Rectal smooth muscle tissue (tissue), 1 donor: ENCODE measurements at regions not wholly inside any gene's neighbourhood (a gene's known extent, or its start where the extent isn't known, plus 50 kb on each side); places are given as distances from the start of the nearest gene placed in this dataset.

Source experiments
- H3K27ac ChIP-seq: one replicate; pipeline ENCODE4 v1.7.0; 2013; ENCODE audit warnings: low read depth, low read length, inconsistent platforms
- H3K27me3 ChIP-seq: one replicate; pipeline ENCODE4 v1.7.0; 2013; ENCODE audit warnings: low read length; ENCODE audit not compliant: control insufficient read depth, insufficient read depth
- H3K36me3 ChIP-seq: one replicate; pipeline ENCODE4 v1.7.0; 2013; ENCODE audit warnings: low read length; ENCODE audit not compliant: control insufficient read depth, insufficient read depth
- H3K4me1 ChIP-seq: one replicate; pipeline ENCODE4 v1.7.0; 2013; ENCODE audit warnings: low read length; ENCODE audit not compliant: control insufficient read depth, insufficient read depth
- H3K4me3 ChIP-seq: one replicate; pipeline ENCODE4 v1.7.0; 2013; ENCODE audit warnings: low read length
- H3K9ac ChIP-seq: one replicate; pipeline ENCODE4 v1.7.0; 2013; ENCODE audit warnings: low read length

- Histone ChIP-seq H3K4me1 (no peaks in the 10 kb centered on the region), H3K27ac (no peak overlapping the region), H3K4me3 (no peak overlapping the region), H3K27me3 (no peaks in the 10 kb centered on the region), H3K9ac (no peak overlapping the region), H3K36me3 (no peaks in the 10 kb centered on the region)
These were observed 360.1 kb downstream of the TNS3 start for GRCh38 chr7:47221826-47222225.

GRCh38 chr7:47218378-47219176 lies 363.3 kb downstream of the TNS3 start:
- Histone ChIP-seq H3K4me1 (peaks cover 5% of the 10 kb centered on the region), H3K27me3 (no peaks in the 10 kb centered on the region), H3K27ac (no peak overlapping the region), H3K4me3 (no peak overlapping the region), H3K36me3 (no peaks in the 10 kb centered on the region), H3K9ac (no peak overlapping the region)

GRCh38 chr7:47217570-47218360 lies 364.1 kb downstream of the TNS3 start:
- Histone ChIP-seq H3K4me1 (peaks cover 5% of the 10 kb centered on the region), H3K36me3 (no peaks in the 10 kb centered on the region), H3K27me3 (no peaks in the 10 kb centered on the region), H3K9ac (no peak overlapping the region), H3K4me3 (no peak overlapping the region), H3K27ac (no peak overlapping the region)

- H3K27me3 ChIP-seq: no peaks in the 10 kb centered on the region
- H3K4me1 ChIP-seq: peaks cover 6% of the 10 kb centered on the region
- no peaks in the 10 kb centered on the region for H3K36me3 ChIP-seq
- H3K27ac ChIP-seq: no peak overlapping the region
- no peak overlapping the region for H3K9ac ChIP-seq
- H3K4me3 ChIP-seq: no peak overlapping the region
These were observed 364.8 kb downstream of the TNS3 start for GRCh38 chr7:47217086-47217485.

- peaks cover 7% of the 10 kb centered on the region for H3K4me1 ChIP-seq
- no peak overlapping the region for H3K9ac ChIP-seq
- no peaks in the 10 kb centered on the region for H3K27me3 ChIP-seq
- no peak overlapping the region for H3K4me3 ChIP-seq
- no peaks in the 10 kb centered on the region for H3K36me3 ChIP-seq
- H3K27ac ChIP-seq: no peak overlapping the region
These were observed 365.5 kb downstream of the TNS3 start for GRCh38 chr7:47216439-47216838.

GRCh38 chr7:47215640-47216039 lies 366.3 kb downstream of the TNS3 start:
- H3K27ac ChIP-seq: peak overlapping the region; percentile 50
- no peak overlapping the region for H3K4me3 ChIP-seq
- H3K27me3 ChIP-seq: no peaks in the 10 kb centered on the region
- H3K36me3 ChIP-seq: no peaks in the 10 kb centered on the region
- H3K9ac ChIP-seq: no peak overlapping the region
- peaks cover 7% of the 10 kb centered on the region for H3K4me1 ChIP-seq

- Histone ChIP-seq H3K9ac (no peak overlapping the region), H3K27me3 (no peaks in the 10 kb centered on the region), H3K27ac (peak overlapping the region; percentile 50), H3K36me3 (no peaks in the 10 kb centered on the region), H3K4me1 (peaks cover 7% of the 10 kb centered on the region), H3K4me3 (no peak overlapping the region)
These were observed 366.9 kb downstream of the TNS3 start for GRCh38 chr7:47215049-47215448.

- Histone ChIP-seq H3K4me1 (peaks cover 9% of the 10 kb centered on the region), H3K36me3 (no peaks in the 10 kb centered on the region), H3K4me3 (no peak overlapping the region), H3K9ac (no peak overlapping the region), H3K27me3 (no peaks in the 10 kb centered on the region), H3K27ac (no peak overlapping the region)
These were observed 368.6 kb downstream of the TNS3 start for GRCh38 chr7:47213276-47213675.

GRCh38 chr7:47211519-47211973 lies 370.4 kb downstream of the TNS3 start:
- Histone ChIP-seq H3K4me3 (no peak overlapping the region), H3K4me1 (peaks cover 11% of the 10 kb centered on the region), H3K27me3 (no peaks in the 10 kb centered on the region), H3K36me3 (no peaks in the 10 kb centered on the region), H3K27ac (no peak overlapping the region), H3K9ac (no peak overlapping the region)

GRCh38 chr7:47210281-47210854 lies 371.5 kb downstream of the TNS3 start:
- H3K9ac ChIP-seq: no peak overlapping the region
- H3K27me3 ChIP-seq: no peaks in the 10 kb centered on the region
- no peak overlapping the region for H3K4me3 ChIP-seq
- peaks cover 7% of the 10 kb centered on the region for H3K4me1 ChIP-seq
- no peaks in the 10 kb centered on the region for H3K36me3 ChIP-seq
- no peak overlapping the region for H3K27ac ChIP-seq

- peaks cover 6% of the 10 kb centered on the region for H3K4me1 ChIP-seq
These were observed 374.0 kb downstream of the TNS3 start for GRCh38 chr7:47207956-47208355.

GRCh38 chr7:47204709-47205108 lies 377.2 kb downstream of the TNS3 start:
- peaks cover 3% of the 10 kb centered on the region for H3K4me1 ChIP-seq
- H3K27me3 ChIP-seq: no peaks in the 10 kb centered on the region

More at GRCh38 chr7:47207956-47208355, 374.0 kb downstream of the TNS3 start:
- Histone ChIP-seq H3K9ac (no peak overlapping the region), H3K27me3 (no peaks in the 10 kb centered on the region), H3K4me3 (no peak overlapping the region), H3K36me3 (no peaks in the 10 kb centered on the region), H3K27ac (no peak overlapping the region)

More at GRCh38 chr7:47204709-47205108, 377.2 kb downstream of the TNS3 start:
- Histone ChIP-seq H3K27ac (no peak overlapping the region), H3K36me3 (no peaks in the 10 kb centered on the region), H3K4me3 (no peak overlapping the region), H3K9ac (no peak overlapping the region)
